Mesendoderm (in vitro differentiated cells): ENCODE measurements at regions not wholly inside any gene's neighbourhood (a gene's known extent, or its start where the extent isn't known, plus 50 kb on each side); places are given as distances from the start of the nearest gene placed in this dataset.

Experiments used
- DNase-seq: peaks from one replicate; pipeline ENCODE4 v3.0.0; 2013
- H2AK5ac ChIP-seq: 2 replicates; pipeline ENCODE4 v1.6.1; 2013; ENCODE audit warnings: low read length, inconsistent platforms
- H2BK120ac ChIP-seq: 2 replicates; pipeline ENCODE4 v1.6.1; 2013; ENCODE audit warnings: low read depth, mild to moderate bottlenecking, low read length, moderate library complexity, mixed read lengths
- H2BK15ac ChIP-seq: replicated peaks from 2 replicates; pipeline ENCODE4 v1.6.1; 2013; ENCODE audit warnings: low read depth, mild to moderate bottlenecking, moderate library complexity
- H2BK5ac ChIP-seq: 2 replicates; pipeline ENCODE4 v1.6.1; 2013; ENCODE audit warnings: low read length, inconsistent platforms
- H3K18ac ChIP-seq: 2 replicates; pipeline ENCODE4 v1.6.1; 2013; ENCODE audit warnings: mild to moderate bottlenecking, low read length, mixed read lengths
- H3K23ac ChIP-seq: one replicate; pipeline ENCODE4 v1.6.1; 2013; ENCODE audit warnings: low read length
- H3K27ac ChIP-seq: 2 replicates; pipeline ENCODE4 v1.5.1; 2013; ENCODE audit warnings: low read depth, mild to moderate bottlenecking, inconsistent platforms, low read length, moderate library complexity
- H3K27me3 ChIP-seq: 2 replicates; pipeline ENCODE4 v1.6.1; 2013; ENCODE audit warnings: low read length, control low read depth, mild to moderate bottlenecking, inconsistent platforms; ENCODE audit not compliant: insufficient read depth, poor library complexity
- H3K36me3 ChIP-seq: 2 replicates; pipeline ENCODE4 v1.6.1; 2013; ENCODE audit warnings: low read length, inconsistent platforms; ENCODE audit not compliant: control insufficient read depth, insufficient read depth
- H3K4ac ChIP-seq: one replicate; pipeline ENCODE4 v1.6.1; 2013; ENCODE audit warnings: low read depth, mild to moderate bottlenecking, low read length, moderate library complexity
- H3K4me1 ChIP-seq: 2 replicates; pipeline ENCODE4 v1.6.1; 2013; ENCODE audit warnings: low read depth, low read length, inconsistent platforms; ENCODE audit not compliant: control insufficient read depth
- H3K4me2 ChIP-seq: 2 replicates; pipeline ENCODE4 v1.6.1; 2013; ENCODE audit warnings: low read length
- H3K4me3 ChIP-seq: 2 replicates; pipeline ENCODE4 v1.5.1; 2013; ENCODE audit warnings: mild to moderate bottlenecking, low read length
- H3K56ac ChIP-seq: one replicate; pipeline ENCODE4 v1.6.1; 2013; ENCODE audit warnings: low read length
- H3K79me1 ChIP-seq: 2 replicates; pipeline ENCODE4 v1.6.1; 2013; ENCODE audit warnings: low read length, inconsistent platforms
- H3K79me2 ChIP-seq: 2 replicates; pipeline ENCODE4 v1.6.1; 2013; ENCODE audit warnings: mild to moderate bottlenecking, low read length; ENCODE audit not compliant: control insufficient read depth, insufficient read depth
- H3K9ac ChIP-seq: 2 replicates; pipeline ENCODE4 v1.6.1; 2013; ENCODE audit warnings: low read length, inconsistent platforms
- H4K5ac ChIP-seq: one replicate; pipeline ENCODE4 v1.6.1; 2013; ENCODE audit warnings: low read length
- H4K8ac ChIP-seq: one replicate; pipeline ENCODE4 v1.6.1; 2013; ENCODE audit warnings: low read depth, mild to moderate bottlenecking, control low read depth, low read length, moderate library complexity
- WGBS: extraction: QIAGEN DNeasy Blood & Tissue Kit; methylation state at CpG from one replicate; pipeline ENCODE4 v1.1.7; 2013; ENCODE audit warnings: low lambda C conversion rate, missing lambda C conversion rate; ENCODE audit not compliant: insufficient coverage; ENCODE audit errors: extremely low coverage; 5-methylcytosine and 5-hydroxymethylcytosine counted together

DNA sequence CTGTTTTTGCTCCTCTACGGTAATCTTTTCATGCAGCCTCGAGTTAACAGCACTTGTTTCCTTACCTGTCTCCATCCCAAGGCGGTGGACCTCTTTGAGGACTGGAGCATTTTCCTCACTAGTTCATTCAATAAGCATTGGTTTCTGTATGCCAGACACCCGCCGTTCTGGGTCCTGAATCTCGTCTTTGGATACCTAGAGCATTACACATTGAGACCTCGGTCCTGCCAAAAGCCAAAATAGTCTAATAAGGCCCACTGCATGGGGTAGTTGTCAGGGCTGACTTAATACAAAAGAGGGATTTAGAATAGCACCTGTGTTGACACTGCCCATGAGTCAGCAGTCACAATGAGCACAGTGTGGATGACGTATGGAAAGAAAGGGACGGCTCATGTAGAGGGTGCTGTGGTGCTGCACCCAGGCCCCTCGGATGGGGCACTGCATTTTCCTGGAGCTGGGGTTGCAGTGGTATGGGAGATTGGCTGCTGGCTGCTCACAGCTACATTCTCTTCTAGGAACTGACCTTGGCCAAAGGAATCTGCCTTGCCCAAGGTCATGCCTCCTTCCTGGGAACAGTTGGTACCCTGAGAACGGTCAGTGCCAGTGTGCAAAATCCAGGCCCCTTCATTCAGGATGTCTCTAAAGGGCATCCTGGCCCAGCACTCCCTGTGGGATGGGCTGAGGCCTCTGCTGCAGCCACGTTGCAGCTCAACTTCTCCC, 126.9 kb upstream of the NCK2 start:
- no CpG with 5 or more reads among the region's 12 CpGs for WGBS
- H3K27ac ChIP-seq = no peak overlapping the region
- no peak overlapping the region for H3K4ac ChIP-seq
- H3K9ac ChIP-seq = no peak overlapping the region
- no peak overlapping the region for H3K18ac ChIP-seq
- H3K36me3 ChIP-seq = no peaks in the 10 kb centered on the region
- H2BK5ac ChIP-seq = no peak overlapping the region
- no peak overlapping the region for H3K4me2 ChIP-seq
- no peak overlapping the region for H4K5ac ChIP-seq
- H3K27me3 ChIP-seq = no peaks in the 10 kb centered on the region
- no peaks in the 10 kb centered on the region for H3K79me1 ChIP-seq
- H4K8ac ChIP-seq = no peak overlapping the region
- H3K23ac ChIP-seq = no peak overlapping the region
- H3K56ac ChIP-seq = no peak overlapping the region
- no peak overlapping the region for H2BK120ac ChIP-seq
- DNase-seq = no peak
- H2BK15ac ChIP-seq = no peak overlapping the region
- H3K4me1 ChIP-seq = no peaks in the 10 kb centered on the region
- H3K4me3 ChIP-seq = no peak overlapping the region
- H3K79me2 ChIP-seq = no peaks in the 10 kb centered on the region
- no peak overlapping the region for H2AK5ac ChIP-seq

DNA sequence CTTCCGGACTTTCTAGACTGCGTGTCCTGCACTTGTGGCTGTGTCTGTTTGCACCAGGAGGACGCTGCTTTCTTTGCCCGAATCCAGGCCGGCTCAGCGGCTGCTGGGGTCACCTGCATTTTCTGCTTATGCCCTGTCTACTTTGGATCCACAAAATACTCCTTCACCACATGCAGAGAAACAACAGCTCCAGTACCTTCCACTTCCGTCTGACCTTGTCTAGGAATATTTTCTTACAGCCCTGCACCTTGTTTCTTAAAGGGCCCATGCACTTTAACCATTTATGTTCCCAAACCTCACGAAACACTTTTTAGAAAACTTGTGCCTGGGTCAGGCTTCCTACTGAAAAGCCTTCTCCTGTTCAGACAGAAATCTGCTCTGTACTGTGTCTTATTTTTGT, 129.4 kb upstream of the NCK2 start:
- Histone ChIP-seq H3K4ac (no peak overlapping the region), H4K5ac (no peak overlapping the region), H2BK120ac (no peak overlapping the region), H3K27me3 (no peaks in the 10 kb centered on the region), H3K79me1 (no peaks in the 10 kb centered on the region), H3K9ac (no peak overlapping the region), H3K4me1 (no peaks in the 10 kb centered on the region), H2BK15ac (no peak overlapping the region), H2BK5ac (no peak overlapping the region), H3K36me3 (no peaks in the 10 kb centered on the region), H3K27ac (no peak overlapping the region), H3K56ac (no peak overlapping the region), H3K4me3 (no peak overlapping the region), H3K4me2 (no peak overlapping the region), H3K18ac (no peak overlapping the region), H4K8ac (no peak overlapping the region), H3K79me2 (no peaks in the 10 kb centered on the region), H3K23ac (no peak overlapping the region), H2AK5ac (no peak overlapping the region)
- DNase-seq = no peak
- no CpG with 5 or more reads among the region's 8 CpGs for WGBS

DNA sequence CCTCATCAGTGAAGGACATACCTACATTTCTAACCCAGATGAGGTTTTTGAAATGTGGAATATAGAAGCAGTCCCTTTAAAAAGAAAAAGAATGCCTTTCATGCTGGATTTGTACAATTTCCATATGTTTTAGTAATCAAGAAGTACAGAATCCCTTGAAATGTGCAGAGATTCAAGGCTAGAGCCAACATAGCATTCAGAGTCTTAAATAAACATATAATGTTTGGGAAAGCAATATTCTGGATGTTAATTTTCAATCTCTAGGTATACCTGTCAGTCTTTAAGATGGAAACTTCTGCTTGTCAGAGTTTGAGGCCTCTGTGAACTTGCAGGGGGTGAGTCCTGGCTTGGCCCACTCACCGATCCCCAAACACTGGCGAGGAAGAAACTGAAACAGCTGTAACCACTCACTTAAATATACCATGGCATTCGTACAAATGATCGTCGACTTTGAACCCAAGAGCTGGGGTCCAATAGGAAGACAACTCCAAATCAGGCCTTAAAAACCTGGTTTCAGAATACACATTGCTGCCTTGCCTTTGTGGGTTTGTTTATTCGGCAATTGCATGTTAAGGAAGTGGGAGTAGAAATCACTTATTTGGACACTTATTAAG, 132.8 kb upstream of the NCK2 start:
- Histone ChIP-seq H3K36me3 (no peaks in the 10 kb centered on the region), H4K8ac (no peak overlapping the region), H2BK5ac (no peak overlapping the region), H3K4me3 (no peak overlapping the region), H3K9ac (no peak overlapping the region), H3K79me2 (no peaks in the 10 kb centered on the region), H2BK15ac (no peak overlapping the region), H3K56ac (no peak overlapping the region), H3K4me1 (no peaks in the 10 kb centered on the region), H3K27me3 (no peaks in the 10 kb centered on the region), H3K23ac (no peak overlapping the region), H2BK120ac (no peak overlapping the region), H2AK5ac (no peak overlapping the region), H3K18ac (no peak overlapping the region), H3K4me2 (no peak overlapping the region), H3K79me1 (no peaks in the 10 kb centered on the region), H3K27ac (no peak overlapping the region), H4K5ac (no peak overlapping the region), H3K4ac (no peak overlapping the region)
- no peak for DNase-seq
- WGBS = no CpG with 5 or more reads among the region's 6 CpGs

DNA sequence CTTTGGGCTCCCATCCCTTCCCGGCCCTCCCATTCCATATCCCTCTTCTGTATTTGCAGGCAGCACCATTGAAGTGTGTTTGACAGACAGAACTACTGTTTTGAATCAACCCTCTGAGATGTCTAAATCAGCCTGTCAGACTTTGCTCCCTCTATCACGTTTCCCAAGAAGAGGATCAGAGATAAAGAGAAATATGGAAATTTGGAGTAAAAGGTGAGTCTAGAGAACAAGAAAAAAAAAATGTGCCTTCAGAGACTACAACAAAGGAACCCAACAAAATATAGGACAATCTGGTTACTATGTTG, 133.4 kb upstream of the NCK2 start:
- Histone ChIP-seq H3K4me2 (no peak overlapping the region), H2BK120ac (no peak overlapping the region), H4K5ac (no peak overlapping the region), H2BK15ac (no peak overlapping the region), H2AK5ac (no peak overlapping the region), H4K8ac (no peak overlapping the region), H3K4me1 (no peaks in the 10 kb centered on the region), H3K4me3 (no peak overlapping the region), H3K23ac (no peak overlapping the region), H2BK5ac (no peak overlapping the region), H3K79me2 (no peaks in the 10 kb centered on the region), H3K56ac (no peak overlapping the region), H3K9ac (no peak overlapping the region), H3K79me1 (no peaks in the 10 kb centered on the region), H3K18ac (no peak overlapping the region), H3K27me3 (no peaks in the 10 kb centered on the region), H3K4ac (no peak overlapping the region), H3K36me3 (no peaks in the 10 kb centered on the region), H3K27ac (no peak overlapping the region)
- WGBS = no CpG with 5 or more reads among the region's 2 CpGs
- DNase-seq = no peak

DNA sequence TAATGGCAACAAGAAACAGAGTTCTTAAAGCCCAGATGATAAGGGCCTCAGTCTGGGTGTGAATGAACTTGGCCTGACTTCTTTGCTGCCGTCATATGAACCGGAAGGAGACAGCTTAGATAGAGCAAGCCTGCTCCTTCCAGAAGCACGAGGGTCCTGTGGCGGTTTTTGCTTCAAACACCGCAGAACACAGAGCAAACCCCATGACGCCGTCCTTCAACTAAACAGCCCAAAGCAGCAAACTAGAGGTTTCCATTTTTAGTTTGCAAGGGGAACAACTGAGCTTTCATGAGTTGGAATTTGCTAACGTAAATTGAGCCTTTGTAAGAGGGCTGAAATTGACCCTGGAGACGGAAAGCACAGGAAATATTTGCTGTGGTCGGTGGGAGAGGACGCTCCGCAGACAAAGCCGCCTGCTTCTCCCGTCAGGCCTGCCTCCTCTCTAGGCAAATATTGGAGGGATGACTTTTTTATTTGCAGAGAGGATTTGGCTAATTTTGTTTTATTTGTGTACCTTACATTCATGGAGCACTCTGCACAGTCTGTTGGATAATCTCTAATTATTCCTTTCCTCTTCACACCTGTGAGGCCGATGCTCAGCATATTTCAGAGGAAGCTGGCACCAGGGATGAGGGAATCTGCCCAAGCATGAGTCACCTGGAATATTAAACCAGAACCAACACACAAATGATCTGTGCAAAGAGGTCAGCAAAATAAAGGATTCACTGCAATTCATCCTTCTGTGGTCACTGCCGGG, 134.0 kb upstream of the NCK2 start:
- no peak overlapping the region for H3K56ac ChIP-seq
- H3K9ac ChIP-seq = no peak overlapping the region
- H3K27me3 ChIP-seq = no peaks in the 10 kb centered on the region
- no peak overlapping the region for H2BK120ac ChIP-seq
- H4K8ac ChIP-seq = no peak overlapping the region
- H3K36me3 ChIP-seq = no peaks in the 10 kb centered on the region
- no peaks in the 10 kb centered on the region for H3K79me1 ChIP-seq
- no peak overlapping the region for H3K23ac ChIP-seq
- no peak for DNase-seq
- H2BK5ac ChIP-seq = no peak overlapping the region
- H2AK5ac ChIP-seq = no peak overlapping the region
- H3K4me3 ChIP-seq = no peak overlapping the region
- no peaks in the 10 kb centered on the region for H3K79me2 ChIP-seq
- no peak overlapping the region for H4K5ac ChIP-seq
- no peak overlapping the region for H2BK15ac ChIP-seq
- H3K18ac ChIP-seq = no peak overlapping the region
- no peaks in the 10 kb centered on the region for H3K4me1 ChIP-seq
- H3K4me2 ChIP-seq = no peak overlapping the region
- H3K27ac ChIP-seq = no peak overlapping the region
- H3K4ac ChIP-seq = no peak overlapping the region
- no CpG with 5 or more reads among the region's 16 CpGs for WGBS
